Lower leg skin (tissue), 4 donors: ENCODE measurements at regions not wholly inside any gene's neighbourhood (a gene's known extent, or its start where the extent isn't known, plus 50 kb on each side); places are given as distances from the start of the nearest gene placed in this dataset.

Experiments
- DNase-seq, 2 donors: peaks; one replicate each; pipeline ENCODE4 v3.0.0-alpha.2; 2019; ENCODE audit warnings: low spot score in 2 of 2
- H3K4me3 ChIP-seq: fragments of 200-600 bp; sonication (generic); 2 replicates; pipeline ENCODE4 v1.5.1; 2017; ENCODE audit warnings: mild to moderate bottlenecking, low read depth; ENCODE audit not compliant: poor library complexity, severe bottlenecking
- POLR2A ChIP-seq, 2 donors: fragments of 450-650 bp; IDR thresholded peaks; one replicate each; pipeline ENCODE4 v1.6.1; 2016 to 2017; ENCODE audit warnings: antibody characterized with exemption in 2 of 2, mild to moderate bottlenecking in 1 of 2, moderate library complexity in 1 of 2
- WGBS, 2 donors: methylation state at CpG; one replicate each; pipeline ENCODE4 v1.1.5; 2018; 5-methylcytosine and 5-hydroxymethylcytosine counted together
- intact Hi-C: fragments of 100-400 bp; cut with DNase I; formaldehyde crosslinking; loops from one replicate; pipeline ENCODE4 v1.15.0; 2023; ENCODE audit warnings: low total_unique reads
- TF ChIP-seq, protein P1 (sequence below), 3 donors: fragments of 450-650 bp; IDR thresholded peaks; one replicate each; pipeline ENCODE4 v1.5.1; 2016; ENCODE audit warnings: antibody characterized with exemption in 3 of 3, mild to moderate bottlenecking in 3 of 3, moderate library complexity in 2 of 3

DNA sequence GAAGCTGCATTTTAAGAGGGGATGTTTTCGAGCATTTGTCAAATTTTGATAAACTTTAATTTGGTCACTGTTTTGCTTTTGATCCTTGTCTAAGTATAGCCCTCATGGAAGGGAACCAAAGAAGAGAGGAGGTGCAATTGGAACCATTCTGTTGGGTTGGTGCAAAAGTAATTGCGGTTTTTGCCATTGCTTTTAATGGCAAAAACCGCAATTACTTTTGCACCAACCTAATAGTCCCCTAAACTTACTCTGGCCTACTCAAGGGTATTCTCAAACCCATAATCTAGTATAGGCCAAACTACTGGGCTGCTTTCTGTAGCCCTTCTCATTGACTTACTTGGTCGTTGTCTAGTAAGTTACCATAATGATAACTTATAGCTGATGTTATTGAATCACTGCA, 634.7 kb downstream of the MAFB start:
- no peak for DNase-seq
- intact Hi-C loops, result no loop called here
- no peak overlapping the region for H3K4me3 ChIP-seq
- 61 to 74% methylated on average over 4 of the region's 4 CpGs for WGBS, 2 donors
- TF ChIP-seq, protein P1, sequence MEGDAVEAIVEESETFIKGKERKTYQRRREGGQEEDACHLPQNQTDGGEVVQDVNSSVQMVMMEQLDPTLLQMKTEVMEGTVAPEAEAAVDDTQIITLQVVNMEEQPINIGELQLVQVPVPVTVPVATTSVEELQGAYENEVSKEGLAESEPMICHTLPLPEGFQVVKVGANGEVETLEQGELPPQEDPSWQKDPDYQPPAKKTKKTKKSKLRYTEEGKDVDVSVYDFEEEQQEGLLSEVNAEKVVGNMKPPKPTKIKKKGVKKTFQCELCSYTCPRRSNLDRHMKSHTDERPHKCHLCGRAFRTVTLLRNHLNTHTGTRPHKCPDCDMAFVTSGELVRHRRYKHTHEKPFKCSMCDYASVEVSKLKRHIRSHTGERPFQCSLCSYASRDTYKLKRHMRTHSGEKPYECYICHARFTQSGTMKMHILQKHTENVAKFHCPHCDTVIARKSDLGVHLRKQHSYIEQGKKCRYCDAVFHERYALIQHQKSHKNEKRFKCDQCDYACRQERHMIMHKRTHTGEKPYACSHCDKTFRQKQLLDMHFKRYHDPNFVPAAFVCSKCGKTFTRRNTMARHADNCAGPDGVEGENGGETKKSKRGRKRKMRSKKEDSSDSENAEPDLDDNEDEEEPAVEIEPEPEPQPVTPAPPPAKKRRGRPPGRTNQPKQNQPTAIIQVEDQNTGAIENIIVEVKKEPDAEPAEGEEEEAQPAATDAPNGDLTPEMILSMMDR (IDR thresholded peaks at IDR 0.05), result no peak
- no peak for TF ChIP-seq POLR2A (IDR thresholded peaks at IDR 0.05)

- 65 to 73% methylated on average over 2 of the region's 2 CpGs for WGBS, 2 donors
- intact Hi-C loops, result no loop called here
- TF ChIP-seq POLR2A (IDR thresholded peaks at IDR 0.05), result no peak
- TF ChIP-seq, protein P1 (IDR thresholded peaks at IDR 0.05), result no peak
- no peak for DNase-seq
- H3K4me3 ChIP-seq, result no peak overlapping the region
Measured at GRCh38 chr20:40050596-40050995, 638.4 kb downstream of the MAFB start.

DNA sequence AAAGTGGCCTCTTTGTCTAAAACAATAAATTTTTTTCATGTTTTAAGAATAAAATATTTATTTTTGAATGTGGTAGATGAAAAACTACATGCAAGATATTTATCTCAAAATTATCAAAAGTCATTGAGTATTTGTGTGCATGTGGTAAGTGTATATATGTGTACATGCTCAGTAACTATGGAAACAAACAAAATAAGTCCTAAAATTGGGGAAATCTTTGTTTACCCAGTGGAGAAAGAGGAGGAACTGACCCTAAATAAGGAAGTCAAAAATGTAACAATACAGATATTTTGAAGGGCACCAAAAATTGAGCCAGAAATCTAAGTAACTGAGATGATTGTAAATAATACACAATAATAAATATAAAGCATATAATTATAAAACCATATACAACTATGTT, 639.2 kb downstream of the MAFB start:
- TF ChIP-seq, protein P1 (IDR thresholded peaks at IDR 0.05), result no peak
- no peak for TF ChIP-seq POLR2A (IDR thresholded peaks at IDR 0.05)
- no peak overlapping the region for H3K4me3 ChIP-seq
- intact Hi-C loops, result no loop called here
- DNase-seq, result no peak

GRCh38 chr20:40046703-40047102, 642.3 kb downstream of the MAFB start:
- intact Hi-C loops, result no loop called here
- DNase-seq, result no peak
- TF ChIP-seq, protein P1 (IDR thresholded peaks at IDR 0.05), result no peak
- TF ChIP-seq POLR2A (IDR thresholded peaks at IDR 0.05), result no peak
- 84 to 90% methylated on average over 2 of the region's 2 CpGs for WGBS, 2 donors
- H3K4me3 ChIP-seq, result no peak overlapping the region

- H3K4me3 ChIP-seq, result no peak overlapping the region
- WGBS, 2 donors, result 93 to 100% methylated on average over 1 of the region's 1 CpG
- DNase-seq, result no peak
- intact Hi-C loops, result no loop called here
- TF ChIP-seq POLR2A (IDR thresholded peaks at IDR 0.05), result no peak
- TF ChIP-seq, protein P1 (IDR thresholded peaks at IDR 0.05), result no peak
Measured at GRCh38 chr20:40037511-40037910, 651.5 kb downstream of the MAFB start.

- H3K4me3 ChIP-seq, result no peak overlapping the region
- 91 to 96% methylated on average over 2 of the region's 2 CpGs for WGBS, 2 donors
- TF ChIP-seq, protein P1 (IDR thresholded peaks at IDR 0.05), result no peak
- no peak for TF ChIP-seq POLR2A (IDR thresholded peaks at IDR 0.05)
- DNase-seq, result no peak
- intact Hi-C loops, result no loop called here
Measured at GRCh38 chr20:40029589-40029988, 659.4 kb downstream of the MAFB start.
